ENCODE measurements at regions not wholly inside any gene's neighbourhood (a gene's known extent, or its start where the extent isn't known, plus 50 kb on each side); places are given as distances from the start of the nearest gene placed in this dataset.

DNA sequence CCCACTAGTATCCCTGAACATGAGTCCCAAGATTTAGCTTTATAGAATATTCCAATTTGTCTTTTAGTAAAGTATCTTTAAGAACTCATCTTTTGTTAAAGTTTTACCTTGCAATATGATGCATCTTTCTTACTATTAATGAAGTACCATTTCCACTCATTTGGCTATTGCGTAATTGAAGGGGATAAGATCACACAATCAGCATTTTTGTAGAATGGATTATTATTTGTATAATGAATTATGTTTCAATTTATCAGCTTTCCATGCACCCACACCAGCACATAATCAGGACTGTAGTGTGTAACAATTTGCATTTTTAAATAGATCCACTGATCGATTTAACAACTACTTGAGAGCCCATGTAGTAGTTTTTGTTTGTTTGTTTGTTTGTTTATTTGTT lies 1364.9 kb upstream of the IGFBP7 start:
- DNase-seq (no peak), ATAC-seq (no peak)
- Mint-ChIP-seq H3K4me1 (no peaks in the 10 kb centered on the region), H3K36me3 (ENCODE audit: low read depth) (no peaks in the 10 kb centered on the region), H3K9me3 (peaks cover 12% of the 10 kb centered on the region), H3K27ac (no peak overlapping the region), H3K4me3 (no peak overlapping the region), H3K27me3 (no peaks in the 10 kb centered on the region)

DNA sequence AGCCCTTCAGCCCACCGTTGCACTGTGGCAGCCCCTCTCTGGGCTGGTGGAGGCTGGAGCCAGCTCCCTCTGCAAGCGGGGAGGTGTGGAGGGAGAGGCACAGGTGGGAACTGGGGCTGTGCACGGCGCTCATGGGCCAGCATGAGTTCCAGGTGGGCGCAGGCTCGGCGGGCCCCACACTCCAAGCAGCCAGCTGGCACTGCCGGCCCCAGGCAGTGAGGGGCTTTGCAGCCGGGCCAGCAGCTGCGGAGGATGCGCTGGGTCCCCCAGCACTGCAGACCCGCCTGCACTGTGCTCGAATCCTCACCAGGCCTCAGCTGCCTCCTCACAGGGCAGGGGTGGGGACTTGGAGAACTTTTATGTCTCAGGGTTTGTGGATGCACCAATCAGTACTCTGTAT lies 1354.8 kb upstream of the IGFBP7 start:
- no peaks in the 10 kb centered on the region for H3K4me1 Mint-ChIP-seq
- no peaks in the 10 kb centered on the region for H3K27me3 Mint-ChIP-seq
- ATAC-seq: no peak

DNA sequence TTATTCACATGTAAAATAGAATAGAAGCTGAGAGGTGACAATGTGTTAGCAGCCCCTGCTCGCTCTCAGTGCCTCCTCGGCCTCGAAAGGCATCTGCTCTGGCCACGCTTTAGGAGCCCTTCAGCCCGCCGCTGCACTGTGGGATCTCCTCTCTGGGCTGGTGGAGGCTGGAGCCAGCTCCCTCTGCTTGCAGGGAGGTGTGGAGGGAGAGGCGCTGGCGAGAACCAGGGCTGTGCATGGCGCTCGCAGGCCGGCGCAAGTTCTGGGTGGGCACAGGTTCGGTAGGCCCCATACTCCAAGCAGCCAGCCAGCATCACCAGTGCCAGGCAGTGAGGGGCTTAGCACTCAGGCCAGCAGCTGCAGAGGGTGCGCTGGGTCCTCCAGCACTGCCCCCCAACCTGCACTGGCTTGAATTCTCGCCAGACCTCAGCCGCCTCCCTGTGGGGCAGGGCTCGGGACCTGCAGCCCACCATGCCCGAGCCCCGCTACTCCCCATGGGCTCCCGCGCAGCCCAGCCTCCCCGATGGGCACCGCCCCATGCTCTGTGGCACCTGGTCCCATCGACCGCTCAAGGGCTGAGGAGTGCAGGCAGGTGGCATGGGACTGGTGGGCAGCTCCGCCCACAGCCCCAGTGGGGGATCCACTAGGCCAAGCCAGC lies 1346.7 kb upstream of the IGFBP7 start:
- Mint-ChIP-seq H3K9me3 (peaks cover 4% of the 10 kb centered on the region), H3K27ac (no peak overlapping the region)

More for the DNA sequence above, 1354.8 kb upstream of the IGFBP7 start:
- H3K36me3 Mint-ChIP-seq (ENCODE audit: low read depth): no peaks in the 10 kb centered on the region
- DNase-seq: no peak
- H3K4me3 Mint-ChIP-seq: no peak overlapping the region
- H3K9me3 Mint-ChIP-seq: peaks cover 7% of the 10 kb centered on the region
- no peak overlapping the region for H3K27ac Mint-ChIP-seq

GRCh38 chr4:58453956-58454355 lies 1343.8 kb upstream of the IGFBP7 start:
- no peak for ATAC-seq
- H3K4me1 Mint-ChIP-seq: no peaks in the 10 kb centered on the region

More for the DNA sequence above, 1346.7 kb upstream of the IGFBP7 start:
- H3K4me1 Mint-ChIP-seq: no peaks in the 10 kb centered on the region
- no peaks in the 10 kb centered on the region for H3K36me3 Mint-ChIP-seq (ENCODE audit: low read depth)
- ATAC-seq (no peak), DNase-seq (no peak)
- H3K4me3 Mint-ChIP-seq: no peak overlapping the region
- H3K27me3 Mint-ChIP-seq: no peaks in the 10 kb centered on the region

DNA sequence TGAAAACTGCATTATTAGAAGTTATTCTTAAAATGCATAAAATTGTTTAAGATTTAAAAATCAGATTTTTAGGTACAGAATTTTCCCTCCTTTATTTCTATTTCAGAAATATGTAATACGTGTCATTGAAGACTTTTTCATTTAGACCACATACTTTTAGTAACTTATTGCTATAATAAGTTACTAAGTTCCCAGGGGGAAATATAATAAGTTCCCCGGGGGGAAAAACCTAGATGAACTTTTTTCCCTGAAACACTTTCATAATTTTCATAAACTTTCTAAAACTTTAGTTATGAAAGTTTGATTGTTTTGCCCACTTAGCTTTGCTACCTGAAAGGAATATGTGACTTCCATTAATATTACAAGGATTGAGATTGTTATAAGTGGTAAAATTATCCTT lies 1341.5 kb upstream of the IGFBP7 start:
- Mint-ChIP-seq H3K36me3 (ENCODE audit: low read depth) (no peaks in the 10 kb centered on the region), H3K27me3 (no peaks in the 10 kb centered on the region), H3K27ac (no peak overlapping the region), H3K4me1 (no peaks in the 10 kb centered on the region), H3K4me3 (no peak overlapping the region), H3K9me3 (peaks cover 13% of the 10 kb centered on the region)
- DNase-seq (no peak), ATAC-seq (no peak)

More at GRCh38 chr4:58453956-58454355, 1343.8 kb upstream of the IGFBP7 start:
- no peaks in the 10 kb centered on the region for H3K36me3 Mint-ChIP-seq (ENCODE audit: low read depth)
- no peak overlapping the region for H3K4me3 Mint-ChIP-seq
- no peak overlapping the region for H3K27ac Mint-ChIP-seq
- DNase-seq: no peak
- H3K27me3 Mint-ChIP-seq: no peaks in the 10 kb centered on the region
- H3K9me3 Mint-ChIP-seq: peaks cover 13% of the 10 kb centered on the region

GRCh38 chr4:58435871-58436270 lies 1325.7 kb upstream of the IGFBP7 start:
- H3K27me3 Mint-ChIP-seq: no peaks in the 10 kb centered on the region
- no peak for DNase-seq
- no peak overlapping the region for H3K27ac Mint-ChIP-seq
- ATAC-seq: no peak
- no peak overlapping the region for H3K4me3 Mint-ChIP-seq
- peaks cover 25% of the 10 kb centered on the region for H3K9me3 Mint-ChIP-seq
- H3K4me1 Mint-ChIP-seq: no peaks in the 10 kb centered on the region
- no peaks in the 10 kb centered on the region for H3K36me3 Mint-ChIP-seq (ENCODE audit: low read depth)

- no peaks in the 10 kb centered on the region for H3K36me3 Mint-ChIP-seq (ENCODE audit: low read depth)
- no peak overlapping the region for H3K27ac Mint-ChIP-seq
- H3K9me3 Mint-ChIP-seq: peaks cover 7% of the 10 kb centered on the region
- no peaks in the 10 kb centered on the region for H3K4me1 Mint-ChIP-seq
- H3K27me3 Mint-ChIP-seq: no peaks in the 10 kb centered on the region
- ATAC-seq: no peak
- no peak for DNase-seq
- no peak overlapping the region for H3K4me3 Mint-ChIP-seq
These were observed 1303.7 kb upstream of the IGFBP7 start for GRCh38 chr4:58413849-58414248.

DNA sequence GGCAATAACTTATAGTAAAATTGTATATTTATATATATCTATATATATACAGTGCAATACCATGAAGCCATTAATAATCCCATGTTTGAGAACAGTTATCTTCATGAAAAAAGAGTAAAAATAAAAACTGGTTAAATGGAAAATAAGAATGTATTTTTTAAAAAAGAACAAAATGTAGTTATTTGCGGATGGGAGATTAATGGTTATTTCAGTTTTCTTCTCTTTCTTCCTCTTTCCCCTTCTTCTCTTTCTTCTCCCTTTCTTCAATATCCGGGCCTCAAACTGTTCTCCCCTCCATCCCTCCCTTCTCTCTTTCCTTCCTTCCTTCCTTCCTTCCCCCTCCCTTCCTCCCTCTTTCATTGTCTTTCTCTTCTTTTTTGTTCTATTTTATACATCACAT lies 1301.7 kb upstream of the IGFBP7 start:
- Mint-ChIP-seq H3K9me3 (peaks cover 7% of the 10 kb centered on the region), H3K27me3 (no peaks in the 10 kb centered on the region), H3K4me1 (no peaks in the 10 kb centered on the region), H3K36me3 (ENCODE audit: low read depth) (no peaks in the 10 kb centered on the region), H3K27ac (no peak overlapping the region), H3K4me3 (no peak overlapping the region)
- ATAC-seq (no peak), DNase-seq (no peak)

GRCh38 chr4:58406762-58407161 lies 1296.6 kb upstream of the IGFBP7 start:
- no peaks in the 10 kb centered on the region for H3K36me3 Mint-ChIP-seq (ENCODE audit: low read depth)
- H3K9me3 Mint-ChIP-seq: peaks cover 14% of the 10 kb centered on the region
- H3K27me3 Mint-ChIP-seq: no peaks in the 10 kb centered on the region
- ATAC-seq (no peak), DNase-seq (no peak)
- H3K27ac Mint-ChIP-seq: no peak overlapping the region
- H3K4me3 Mint-ChIP-seq: no peak overlapping the region
- H3K4me1 Mint-ChIP-seq: no peaks in the 10 kb centered on the region

GRCh38 chr4:58368221-58368620 lies 1258.0 kb upstream of the IGFBP7 start:
- peaks cover 11% of the 10 kb centered on the region for H3K9me3 Mint-ChIP-seq
- H3K4me1 Mint-ChIP-seq: no peaks in the 10 kb centered on the region
- no peaks in the 10 kb centered on the region for H3K27me3 Mint-ChIP-seq
- no peak overlapping the region for H3K27ac Mint-ChIP-seq
- H3K36me3 Mint-ChIP-seq (ENCODE audit: low read depth): no peaks in the 10 kb centered on the region
- H3K4me3 Mint-ChIP-seq: no peak overlapping the region
- ATAC-seq (no peak), DNase-seq (no peak)

- Mint-ChIP-seq H3K4me1 (no peaks in the 10 kb centered on the region), H3K9me3 (peaks cover 21% of the 10 kb centered on the region), H3K27ac (no peak overlapping the region), H3K4me3 (no peak overlapping the region), H3K27me3 (no peaks in the 10 kb centered on the region), H3K36me3 (ENCODE audit: low read depth) (no peaks in the 10 kb centered on the region)
- ATAC-seq: no peak
- no peak for DNase-seq
These were observed 1250.4 kb upstream of the IGFBP7 start for GRCh38 chr4:58360354-58361133.

GRCh38 chr4:58359590-58359989 lies 1249.4 kb upstream of the IGFBP7 start:
- Mint-ChIP-seq H3K4me1 (no peaks in the 10 kb centered on the region), H3K36me3 (ENCODE audit: low read depth) (no peaks in the 10 kb centered on the region), H3K27me3 (no peaks in the 10 kb centered on the region), H3K4me3 (no peak overlapping the region), H3K27ac (no peak overlapping the region), H3K9me3 (peaks cover 21% of the 10 kb centered on the region)
- DNase-seq (no peak), ATAC-seq (no peak)

DNA sequence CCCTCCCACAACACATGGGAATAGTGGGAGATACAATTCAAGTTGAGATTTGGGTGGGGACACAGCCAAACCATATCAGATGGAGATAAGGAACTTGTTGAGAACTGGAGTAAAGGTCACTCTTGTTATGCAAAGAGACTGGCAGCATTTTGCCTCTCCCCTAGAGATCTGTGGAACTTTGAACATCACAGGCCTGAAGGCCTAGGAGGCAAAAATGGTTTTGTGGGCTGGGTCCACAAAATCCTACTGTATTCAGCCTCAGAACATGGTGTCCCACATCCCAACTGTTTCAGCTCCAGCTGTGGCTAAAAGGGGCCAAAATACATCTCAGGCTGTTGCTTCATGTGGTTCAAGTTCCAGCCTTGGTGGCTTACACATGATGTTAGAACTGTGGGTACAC lies 1247.8 kb upstream of the IGFBP7 start:
- Mint-ChIP-seq H3K27me3 (no peaks in the 10 kb centered on the region), H3K9me3 (peaks cover 21% of the 10 kb centered on the region)
- no peak for ATAC-seq

DNA sequence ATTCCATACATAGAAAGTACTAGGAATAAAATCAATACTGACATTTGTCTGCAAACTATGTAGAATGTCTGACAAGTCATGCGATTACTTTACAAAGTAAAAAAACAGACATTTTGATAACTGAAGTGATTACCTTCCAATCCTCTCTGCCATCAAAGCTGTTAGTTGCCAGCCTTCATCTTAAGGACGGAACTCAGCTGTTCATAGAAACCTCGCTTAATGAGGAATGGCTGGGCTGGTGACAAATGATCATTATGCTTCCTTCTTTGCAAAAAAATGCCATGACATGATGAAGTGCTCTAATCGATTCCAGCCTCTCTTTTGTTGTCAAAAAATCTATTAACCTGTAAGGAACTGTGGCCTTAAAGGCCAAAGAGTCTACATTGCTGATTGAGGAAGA lies 1214.9 kb upstream of the IGFBP7 start:
- Mint-ChIP-seq H3K27ac (no peak overlapping the region), H3K4me3 (no peak overlapping the region), H3K9me3 (peaks cover 4% of the 10 kb centered on the region), H3K27me3 (no peaks in the 10 kb centered on the region), H3K4me1 (no peaks in the 10 kb centered on the region), H3K36me3 (ENCODE audit: low read depth) (no peaks in the 10 kb centered on the region)
- ATAC-seq (no peak), DNase-seq (no peak)

More for the DNA sequence above, 1247.8 kb upstream of the IGFBP7 start:
- H3K36me3 Mint-ChIP-seq (ENCODE audit: low read depth): no peaks in the 10 kb centered on the region
- H3K4me3 Mint-ChIP-seq: no peak overlapping the region
- H3K4me1 Mint-ChIP-seq: no peaks in the 10 kb centered on the region
- DNase-seq: no peak
- no peak overlapping the region for H3K27ac Mint-ChIP-seq

GRCh38 chr4:58313444-58313843 lies 1203.3 kb upstream of the IGFBP7 start:
- H3K36me3 Mint-ChIP-seq (ENCODE audit: low read depth): no peaks in the 10 kb centered on the region
- H3K4me1 Mint-ChIP-seq: no peaks in the 10 kb centered on the region
- ATAC-seq (no peak), DNase-seq (no peak)
- H3K9me3 Mint-ChIP-seq: peaks cover 12% of the 10 kb centered on the region
- H3K27me3 Mint-ChIP-seq: no peaks in the 10 kb centered on the region
- no peak overlapping the region for H3K27ac Mint-ChIP-seq
- H3K4me3 Mint-ChIP-seq: no peak overlapping the region

Data from activated naive CD8-positive, alpha-beta T cell treated with anti-CD3 and anti-CD28 coated beads, Interleukin-2, amount 50 U/mL, for 24 hours (primary cell).